Spleen (tissue), 7 donors: ENCODE measurements at regions not wholly inside any gene's neighbourhood (a gene's known extent, or its start where the extent isn't known, plus 50 kb on each side); places are given as distances from the start of the nearest gene placed in this dataset.

Source experiments
- CTCF ChIP-seq, 11 experiments: fragments of 200-600 bp in 7 of 11; fragments of 450-650 bp in 4 of 11; sonication (generic) in 4 of 11; IDR thresholded peaks in 8 of 11; conservative IDR thresholded peaks in 3 of 11; 1 replicate in 7 of 11; 2 replicates in 4 of 11; pipeline versions ENCODE4 v1.4.0 to v1.8.0; 2016 to 2021; ENCODE audit warnings: antibody characterized with exemption in 11 of 11, inconsistent platforms in 4 of 11, mild to moderate bottlenecking in 1 of 11
- POLR2AphosphoS5 ChIP-seq, 3 donors: sonication (generic); formaldehyde crosslinking; IDR thresholded peaks; one replicate each; pipeline ENCODE4 v1.5.1; 2017; ENCODE audit warnings: antibody characterized with exemption in 3 of 3
- donor health status: DM: no; HTN: no; CAD: no; lungs with moderate emphysema.
- donor health status: DM: no; HTN: no; CAD: no.
- donor health status: DM: no; HTN: no; CAD: no.

GRCh38 chr5:163310997-163311396, 126.4 kb upstream of the CCNG1 start:
- TF ChIP-seq CTCF (IDR thresholded peaks at IDR 0.05 in 8 of 11, conservative IDR thresholded peaks at IDR 0.05 in 3 of 11) = no peak
- no peak for TF ChIP-seq POLR2AphosphoS5 (IDR thresholded peaks at IDR 0.05)
